ENCODE measurements at regions not wholly inside any gene's neighbourhood (a gene's known extent, or its start where the extent isn't known, plus 50 kb on each side); places are given as distances from the start of the nearest gene placed in this dataset.

GRCh38 chr4:22870847-22871449 lies 178.2 kb downstream of the GBA3 start:
- Histone ChIP-seq H3K4me2 (ENCODE audit: low read depth, low read length) (no peak overlapping the region), H3K27me3 (replicated peaks; ENCODE audit: insufficient read depth, low read length) (no peaks in the 10 kb centered on the region), H3K79me2 (ENCODE audit: low read length) (no peaks in the 10 kb centered on the region), H3K9me2 (replicated peaks; ENCODE audit: insufficient read depth, low read length) (no peaks in the 10 kb centered on the region), H4K20me1 (ENCODE audit: insufficient read depth, low read length) (no peaks in the 10 kb centered on the region), H2AFZ (ENCODE audit: low read length) (no peak overlapping the region), H3K4me1 (ENCODE audit: low read length) (peaks cover 16% of the 10 kb centered on the region), H3F3A (ENCODE audit: insufficient read depth, low read length) (no peaks in the 10 kb centered on the region), H3K4me3 (ENCODE audit: low read length) (no peak overlapping the region), H3K9ac (ENCODE audit: low read length) (no peak overlapping the region), H3K27ac (ENCODE audit: low read length) (no peak overlapping the region), H3K36me3 (replicated peaks; ENCODE audit: insufficient read depth, low read length) (no peaks in the 10 kb centered on the region), H3K9me3 (replicated peaks; ENCODE audit: insufficient read depth, low read length) (no peaks in the 10 kb centered on the region)
- TF ChIP-seq EZH2 (optimal IDR thresholded peaks at IDR 0.05; ENCODE audit: low read depth, low read length) (no peak), CTCF (IDR thresholded peaks at IDR 0.05; ENCODE audit: low read length) (no peak), EZH2phosphoT487 (IDR thresholded peaks at IDR 0.05; ENCODE audit: low read length) (no peak)
- DNase-seq, result no peak

DNA sequence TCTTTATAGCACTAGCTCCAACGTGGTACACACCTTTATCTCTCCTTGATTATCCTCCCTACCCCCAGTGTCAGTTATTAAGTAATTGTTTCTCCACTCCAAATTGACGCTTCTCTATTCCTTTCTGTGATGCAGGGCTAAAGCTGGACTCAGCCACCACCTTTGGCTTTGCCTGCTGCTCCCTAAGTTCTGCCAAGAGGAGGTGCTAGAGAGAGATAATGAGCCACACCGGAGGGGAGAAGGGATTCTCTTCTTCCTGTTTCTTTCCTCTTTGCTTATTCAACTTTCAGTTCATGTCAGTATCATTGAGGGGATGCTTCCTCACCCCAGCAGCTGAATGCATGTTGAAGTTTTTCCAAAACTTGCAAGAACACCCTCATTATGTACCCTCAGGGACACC lies 176.5 kb downstream of the GBA3 start:
- Histone ChIP-seq H3K9ac (ENCODE audit: low read length) (no peak overlapping the region), H3K79me2 (ENCODE audit: low read length) (no peaks in the 10 kb centered on the region), H3K4me2 (ENCODE audit: low read depth, low read length) (no peak overlapping the region), H3K27me3 (replicated peaks; ENCODE audit: insufficient read depth, low read length) (no peaks in the 10 kb centered on the region), H4K20me1 (ENCODE audit: insufficient read depth, low read length) (no peaks in the 10 kb centered on the region), H3F3A (ENCODE audit: insufficient read depth, low read length) (no peaks in the 10 kb centered on the region), H2AFZ (ENCODE audit: low read length) (no peak overlapping the region), H3K9me2 (replicated peaks; ENCODE audit: insufficient read depth, low read length) (no peaks in the 10 kb centered on the region), H3K27ac (ENCODE audit: low read length) (no peak overlapping the region), H3K4me1 (ENCODE audit: low read length) (no peaks in the 10 kb centered on the region), H3K36me3 (replicated peaks; ENCODE audit: insufficient read depth, low read length) (no peaks in the 10 kb centered on the region), H3K9me3 (replicated peaks; ENCODE audit: insufficient read depth, low read length) (no peaks in the 10 kb centered on the region), H3K4me3 (ENCODE audit: low read length) (no peak overlapping the region)
- no peak for DNase-seq
- no peak for TF ChIP-seq EZH2 (optimal IDR thresholded peaks at IDR 0.05; ENCODE audit: low read depth, low read length)
- no peak for TF ChIP-seq EZH2phosphoT487 (IDR thresholded peaks at IDR 0.05; ENCODE audit: low read length)
- TF ChIP-seq CTCF (IDR thresholded peaks at IDR 0.05; ENCODE audit: low read length), result no peak
